Breast epithelium (tissue), 4 donors: ENCODE measurements at regions not wholly inside any gene's neighbourhood (a gene's known extent, or its start where the extent isn't known, plus 50 kb on each side); places are given as distances from the start of the nearest gene placed in this dataset.
"Not testable (repeated sequence)": the region's sequence is repeated elsewhere in the genome, so short reads cannot be mapped to it uniquely, and the experiment has no call there.

Experiments
- DNase-seq, 2 donors: peaks; one replicate each; pipeline ENCODE4 v3.0.0-alpha.2; 2019; ENCODE audit warnings: low spot score in 2 of 2
- H3K27ac ChIP-seq, 2 donors: fragments of 200-600 bp; sonication (generic) in 1 of 2; one replicate each; pipeline ENCODE4 v1.5.1; 2016 to 2019; ENCODE audit warnings: mild to moderate bottlenecking in 1 of 2
- H3K27me3 ChIP-seq, 2 donors: fragments of 200-600 bp; sonication (generic) in 1 of 2; one replicate each; pipeline versions ENCODE4 v1.5.1 to v1.6.0; 2017 to 2019; ENCODE audit warnings: control low read depth in 1 of 2, mild to moderate bottlenecking in 1 of 2
- H3K36me3 ChIP-seq: fragments of 200-600 bp; one replicate; pipeline ENCODE4 v1.5.1; 2019
- H3K4me1 ChIP-seq, 2 donors: fragments of 200-600 bp; sonication (generic); one replicate each; pipeline ENCODE4 v1.5.1; 2016 to 2019; ENCODE audit warnings: control low read depth in 1 of 2
- H3K4me3 ChIP-seq, 3 donors: fragments of 200-600 bp; sonication (generic); 1 replicate in 2 of 3; 2 replicates in 1 of 3; pipeline ENCODE4 v1.5.1; 2016 to 2019; ENCODE audit warnings: mild to moderate bottlenecking in 3 of 3, moderate library complexity in 2 of 3
- H3K9me3 ChIP-seq, 2 donors: fragments of 200-600 bp; sonication (generic) in 1 of 2; one replicate each; pipeline ENCODE4 v1.5.1; 2016 to 2019; ENCODE audit warnings: control low read depth in 1 of 2
- CTCF ChIP-seq, 3 donors: fragments of 450-650 bp; IDR thresholded peaks; one replicate each; pipeline ENCODE4 v1.5.1; 2016 to 2017; ENCODE audit warnings: antibody characterized with exemption in 3 of 3, mild to moderate bottlenecking in 3 of 3, moderate library complexity in 3 of 3
- POLR2A ChIP-seq: fragments of 450-650 bp; IDR thresholded peaks from one replicate; pipeline ENCODE4 v1.6.1; 2016; ENCODE audit warnings: antibody characterized with exemption, mild to moderate bottlenecking, moderate library complexity
- POLR2AphosphoS5 ChIP-seq, 3 donors: sonication (generic); formaldehyde crosslinking; IDR thresholded peaks; one replicate each; pipeline ENCODE4 v1.6.1; 2017; ENCODE audit warnings: antibody characterized with exemption in 3 of 3
- intact Hi-C: fragments of 100-400 bp; cut with DNase I; formaldehyde crosslinking; loops from one replicate; pipeline ENCODE4 v1.15.1; 2023; ENCODE audit warnings: low total_unique reads

- DNase-seq = no peak
- Histone ChIP-seq H3K4me1 (no peaks in the 10 kb centered on the region), H3K4me3 (no peak overlapping the region), H3K27ac (no peak overlapping the region), H3K27me3 (no peaks in the 10 kb centered on the region), H3K9me3 (no peaks in the 10 kb centered on the region), H3K36me3 (no peaks in the 10 kb centered on the region)
- TF ChIP-seq CTCF (IDR thresholded peaks at IDR 0.05) (no peak), POLR2A (no peak), POLR2AphosphoS5 (IDR thresholded peaks at IDR 0.05) (no peak)
- intact Hi-C loops = no loop called here
These were observed 1306.8 kb upstream of the NXPH2 start for GRCh38 chr2:140086964-140087363.

- no peak for DNase-seq
- Histone ChIP-seq H3K4me1 (no peaks in the 10 kb centered on the region), H3K36me3 (no peaks in the 10 kb centered on the region), H3K9me3 (no peaks in the 10 kb centered on the region), H3K27ac (no peak overlapping the region), H3K4me3 (no peak overlapping the region), H3K27me3 (no peaks in the 10 kb centered on the region)
- TF ChIP-seq POLR2A (no peak), CTCF (IDR thresholded peaks at IDR 0.05) (no peak), POLR2AphosphoS5 (IDR thresholded peaks at IDR 0.05) (no peak)
- intact Hi-C loops = no loop called here
These were observed 1305.5 kb upstream of the NXPH2 start for GRCh38 chr2:140085674-140086073.

- TF ChIP-seq POLR2AphosphoS5 (IDR thresholded peaks at IDR 0.05) (no peak), POLR2A (no peak), CTCF (IDR thresholded peaks at IDR 0.05) (no peak)
- H3K4me1 ChIP-seq = no peaks in the 10 kb centered on the region
These were observed 1298.8 kb upstream of the NXPH2 start for GRCh38 chr2:140079038-140079437.

GRCh38 chr2:140076164-140076563, 1296.0 kb upstream of the NXPH2 start:
- TF ChIP-seq POLR2AphosphoS5 (IDR thresholded peaks at IDR 0.05) (no peak), POLR2A (no peak), CTCF (IDR thresholded peaks at IDR 0.05) (no peak)
- no peaks in the 10 kb centered on the region for H3K9me3 ChIP-seq
- no peaks in the 10 kb centered on the region for H3K27me3 ChIP-seq
- H3K36me3 ChIP-seq = no peaks in the 10 kb centered on the region
- DNase-seq = no peak
- no peaks in the 10 kb centered on the region for H3K4me1 ChIP-seq
- H3K4me3 ChIP-seq = no peak overlapping the region
- intact Hi-C loops = no loop called here
- no peak overlapping the region for H3K27ac ChIP-seq

More at GRCh38 chr2:140079038-140079437, 1298.8 kb upstream of the NXPH2 start:
- intact Hi-C loops = no loop called here
- no peak for DNase-seq
- Histone ChIP-seq H3K27ac (no peak overlapping the region), H3K27me3 (no peaks in the 10 kb centered on the region), H3K4me3 (no peak overlapping the region), H3K36me3 (no peaks in the 10 kb centered on the region), H3K9me3 (no peaks in the 10 kb centered on the region)

- H3K27ac ChIP-seq, H3K36me3 ChIP-seq, DNase-seq, H3K9me3 ChIP-seq, H3K4me3 ChIP-seq, intact Hi-C loops, H3K27me3 ChIP-seq, H3K4me1 ChIP-seq: not testable (repeated sequence)
These were observed 1293.6 kb upstream of the NXPH2 start for GRCh38 chr2:140073763-140074162.

GRCh38 chr2:140067661-140068060, 1287.5 kb upstream of the NXPH2 start:
- Histone ChIP-seq H3K27me3 (no peaks in the 10 kb centered on the region), H3K4me1 (no peaks in the 10 kb centered on the region), H3K27ac (no peak overlapping the region), H3K4me3 (no peak overlapping the region), H3K36me3 (no peaks in the 10 kb centered on the region), H3K9me3 (no peaks in the 10 kb centered on the region)
- DNase-seq = no peak
- TF ChIP-seq POLR2A (no peak), CTCF (IDR thresholded peaks at IDR 0.05) (no peak), POLR2AphosphoS5 (IDR thresholded peaks at IDR 0.05) (no peak)
- intact Hi-C loops = no loop called here
